ENCODE measurements at regions not wholly inside any gene's neighbourhood (a gene's known extent, or its start where the extent isn't known, plus 50 kb on each side); places are given as distances from the start of the nearest gene placed in this dataset.
"Not testable (repeated sequence)": the region's sequence is repeated elsewhere in the genome, so short reads cannot be mapped to it uniquely, and the experiment has no call there.

- TF ChIP-seq, protein P1, sequence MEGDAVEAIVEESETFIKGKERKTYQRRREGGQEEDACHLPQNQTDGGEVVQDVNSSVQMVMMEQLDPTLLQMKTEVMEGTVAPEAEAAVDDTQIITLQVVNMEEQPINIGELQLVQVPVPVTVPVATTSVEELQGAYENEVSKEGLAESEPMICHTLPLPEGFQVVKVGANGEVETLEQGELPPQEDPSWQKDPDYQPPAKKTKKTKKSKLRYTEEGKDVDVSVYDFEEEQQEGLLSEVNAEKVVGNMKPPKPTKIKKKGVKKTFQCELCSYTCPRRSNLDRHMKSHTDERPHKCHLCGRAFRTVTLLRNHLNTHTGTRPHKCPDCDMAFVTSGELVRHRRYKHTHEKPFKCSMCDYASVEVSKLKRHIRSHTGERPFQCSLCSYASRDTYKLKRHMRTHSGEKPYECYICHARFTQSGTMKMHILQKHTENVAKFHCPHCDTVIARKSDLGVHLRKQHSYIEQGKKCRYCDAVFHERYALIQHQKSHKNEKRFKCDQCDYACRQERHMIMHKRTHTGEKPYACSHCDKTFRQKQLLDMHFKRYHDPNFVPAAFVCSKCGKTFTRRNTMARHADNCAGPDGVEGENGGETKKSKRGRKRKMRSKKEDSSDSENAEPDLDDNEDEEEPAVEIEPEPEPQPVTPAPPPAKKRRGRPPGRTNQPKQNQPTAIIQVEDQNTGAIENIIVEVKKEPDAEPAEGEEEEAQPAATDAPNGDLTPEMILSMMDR (IDR thresholded peaks at IDR 0.05; ENCODE audit: unreplicated experiment) = no peak
- Mint-ChIP-seq H3K36me3 (peaks cover 8% of the 10 kb centered on the region), H3K9me3 (peaks cover 41% of the 10 kb centered on the region), H3K27ac (no peak overlapping the region), H3K4me3 (no peak overlapping the region), H3K27me3 (ENCODE audit: low read depth) (no peaks in the 10 kb centered on the region), H3K4me1 (no peaks in the 10 kb centered on the region)
- no peak for DNase-seq (ENCODE audit: low spot score in 2 of 2, unreplicated experiment in 2 of 2)
Measured at GRCh38 chr3:21017115-21017852, 733.7 kb downstream of the ZNF385D start.

- DNase-seq (ENCODE audit: low spot score in 2 of 2, unreplicated experiment in 2 of 2) = no peak
- H3K27me3 Mint-ChIP-seq (ENCODE audit: low read depth) = no peaks in the 10 kb centered on the region
- TF ChIP-seq, protein P1 (IDR thresholded peaks at IDR 0.05; ENCODE audit: unreplicated experiment) = no peak
- peaks cover 43% of the 10 kb centered on the region for H3K9me3 Mint-ChIP-seq
- H3K36me3 Mint-ChIP-seq = peaks cover 8% of the 10 kb centered on the region
- no peak overlapping the region for H3K27ac Mint-ChIP-seq
- H3K4me1 Mint-ChIP-seq = no peaks in the 10 kb centered on the region
- no peak overlapping the region for H3K4me3 Mint-ChIP-seq
Measured at GRCh38 chr3:21013566-21013965, 737.4 kb downstream of the ZNF385D start.

DNA sequence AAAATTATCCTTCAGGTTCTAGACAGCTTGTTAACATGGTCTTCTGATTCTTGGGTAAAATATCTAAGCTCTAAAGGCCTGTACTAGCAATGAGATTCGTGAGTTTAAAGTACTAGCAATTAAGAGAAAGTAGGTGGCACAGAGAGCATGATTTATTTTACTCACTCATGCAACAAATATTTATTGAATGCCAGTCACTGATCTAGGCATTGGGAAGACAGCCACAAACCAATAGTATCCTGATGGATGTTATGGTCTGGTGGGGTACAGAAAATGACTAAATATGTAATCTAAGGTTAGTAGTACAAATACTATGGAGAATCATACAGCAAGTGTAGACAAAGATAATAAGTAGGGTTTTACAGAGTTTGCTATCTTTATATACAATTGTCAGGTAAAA lies 751.3 kb downstream of the ZNF385D start:
- no peak overlapping the region for H3K4me3 Mint-ChIP-seq
- no peaks in the 10 kb centered on the region for H3K27me3 Mint-ChIP-seq (ENCODE audit: low read depth)
- H3K9me3 Mint-ChIP-seq = no peaks in the 10 kb centered on the region
- no peak overlapping the region for H3K27ac Mint-ChIP-seq
- DNase-seq (ENCODE audit: low spot score in 2 of 2, unreplicated experiment in 2 of 2) = no peak
- peaks cover 6% of the 10 kb centered on the region for H3K4me1 Mint-ChIP-seq
- TF ChIP-seq, protein P1 (IDR thresholded peaks at IDR 0.05; ENCODE audit: unreplicated experiment) = no peak
- H3K36me3 Mint-ChIP-seq = no peaks in the 10 kb centered on the region

DNA sequence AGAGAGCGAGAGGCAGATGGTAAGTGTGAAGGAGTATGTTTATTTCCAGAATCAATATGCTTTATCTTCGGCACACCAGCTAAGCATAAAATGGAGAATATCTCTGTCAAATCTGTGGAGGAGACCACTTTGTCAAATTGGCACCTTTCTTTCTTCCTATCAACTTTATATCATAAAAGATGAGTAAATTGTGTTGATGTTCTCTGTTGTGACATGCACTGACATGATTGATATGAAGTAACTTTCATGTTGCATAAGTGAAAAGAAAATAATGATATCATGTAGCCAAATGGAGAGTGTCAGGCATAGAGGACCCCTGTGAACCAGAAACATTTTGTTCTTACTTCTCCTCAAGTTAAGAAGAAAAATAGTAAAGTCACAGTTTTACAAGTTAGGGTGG lies 753.8 kb downstream of the ZNF385D start:
- Mint-ChIP-seq H3K27ac (no peak overlapping the region), H3K27me3 (ENCODE audit: low read depth) (no peaks in the 10 kb centered on the region), H3K4me3 (no peak overlapping the region), H3K4me1 (peaks cover 10% of the 10 kb centered on the region), H3K9me3 (no peaks in the 10 kb centered on the region), H3K36me3 (no peaks in the 10 kb centered on the region)
- TF ChIP-seq, protein P1 (IDR thresholded peaks at IDR 0.05; ENCODE audit: unreplicated experiment) = no peak
- no peak for DNase-seq (ENCODE audit: low spot score in 2 of 2, unreplicated experiment in 2 of 2)

- Mint-ChIP-seq H3K4me3 (no peak overlapping the region), H3K9me3 (peaks cover 5% of the 10 kb centered on the region), H3K27me3 (ENCODE audit: low read depth) (no peaks in the 10 kb centered on the region), H3K4me1 (peaks cover 16% of the 10 kb centered on the region), H3K27ac (no peak overlapping the region), H3K36me3 (no peaks in the 10 kb centered on the region)
- TF ChIP-seq, protein P1 (IDR thresholded peaks at IDR 0.05; ENCODE audit: unreplicated experiment) = no peak
- DNase-seq (ENCODE audit: low spot score in 2 of 2, unreplicated experiment in 2 of 2) = no peak
Measured at GRCh38 chr3:20990896-20991295, 760.1 kb downstream of the ZNF385D start.

DNA sequence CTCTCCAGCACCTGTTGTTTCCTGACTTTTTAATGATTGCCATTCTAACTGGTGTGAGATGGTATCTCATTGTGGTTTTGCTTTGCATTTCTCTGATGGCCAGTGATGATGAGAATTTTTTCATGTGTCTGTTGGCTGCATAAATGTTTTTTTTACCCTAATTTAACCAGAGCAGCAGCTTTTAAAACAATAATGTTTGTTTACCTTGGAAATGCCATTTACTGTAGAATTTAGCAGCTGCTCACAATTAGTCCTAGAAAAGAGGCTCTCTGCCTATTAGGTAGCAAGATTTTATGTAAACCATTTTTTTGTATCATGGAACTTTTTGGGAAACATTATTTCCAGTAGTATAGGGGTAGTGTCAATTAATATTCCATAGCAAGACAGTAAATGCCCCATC lies 761.4 kb downstream of the ZNF385D start:
- not testable (repeated sequence) for H3K4me3 Mint-ChIP-seq; DNase-seq (ENCODE audit: low spot score in 2 of 2, unreplicated experiment in 2 of 2); H3K27me3 Mint-ChIP-seq (ENCODE audit: low read depth); H3K36me3 Mint-ChIP-seq; H3K27ac Mint-ChIP-seq; H3K9me3 Mint-ChIP-seq
- H3K4me1 Mint-ChIP-seq = peaks cover 13% of the 10 kb centered on the region

All from mesothelial cell of epicardium (in vitro differentiated cells).